BLaER1 treated with 17β-estradiol and CSF1 and Interleukin-3, amounts not matched to agents 10 nM and 100 nM (cell line): ENCODE measurements at regions not wholly inside any gene's neighbourhood (a gene's known extent, or its start where the extent isn't known, plus 50 kb on each side); places are given as distances from the start of the nearest gene placed in this dataset.

Experiments
- H3K27ac ChIP-seq, 11 experiments: shearing (Covaris generic); formaldehyde crosslinking; 2 replicates each; pipeline ENCODE4 v1.8.1; 2022
- H3K27me3 ChIP-seq, 11 experiments: shearing (Covaris generic); formaldehyde crosslinking; 2 replicates each; pipeline ENCODE4 v1.8.1; 2022
- H3K36me3 ChIP-seq, 11 experiments: shearing (Covaris generic); formaldehyde crosslinking; 2 replicates each; pipeline ENCODE4 v1.8.1; 2022
- H3K4me1 ChIP-seq, 10 experiments: shearing (Covaris generic); formaldehyde crosslinking; 2 replicates each; pipeline ENCODE4 v1.8.1; 2022
- H3K4me2 ChIP-seq, 11 experiments: shearing (Covaris generic); formaldehyde crosslinking; 2 replicates each; pipeline ENCODE4 v1.8.1; 2022
- H3K4me3 ChIP-seq, 10 experiments: shearing (Covaris generic); formaldehyde crosslinking; 2 replicates each; pipeline ENCODE4 v1.8.1; 2022
- H3K9ac ChIP-seq, 11 experiments: shearing (Covaris generic); formaldehyde crosslinking; 2 replicates each; pipeline ENCODE4 v1.8.1; 2022
- H3K9me3 ChIP-seq, 11 experiments: shearing (Covaris generic); formaldehyde crosslinking; replicated peaks in 1 of 11; 2 replicates each; pipeline ENCODE4 v1.8.1; 2022
- H4K20me1 ChIP-seq, 11 experiments: shearing (Covaris generic); formaldehyde crosslinking; 2 replicates each; pipeline ENCODE4 v1.8.1; 2022
- Cebpa-rat ChIP-seq, 11 experiments: shearing (Covaris generic); IDR thresholded peaks; 2 replicates each; pipeline ENCODE4 v1.8.1; 2022

GRCh38 chr3:8279886-8280550 is 221.6 kb upstream of the LMCD1 start:
- Histone ChIP-seq H3K27me3 (no peaks in the 10 kb centered on the region), H3K4me2 (no peak overlapping the region), H3K4me1 (peaks cover 9 to 22% (median 13%) of the 10 kb centered on the region in 10 experiments; a peak in 19 of 20 replicates), H3K9me3 (no peaks in the 10 kb centered on the region; a peak in 1 of 22 replicates), H3K4me3 (no peak overlapping the region), H4K20me1 (no peaks in the 10 kb centered on the region), H3K27ac (no peak overlapping the region), H3K36me3 (no peaks in the 10 kb centered on the region), H3K9ac (no peak overlapping the region)
- TF ChIP-seq Cebpa-rat (IDR thresholded peaks at IDR 0.05): no peak

GRCh38 chr3:8282541-8283165 is 219.0 kb upstream of the LMCD1 start:
- no peak overlapping the region for H3K4me3 ChIP-seq
- H3K9ac ChIP-seq: 0 out of 22 replicates have a peak overlapping the region, but pooled peaks of 1 of the 11 experiments have one; percentile 22
- no peaks in the 10 kb centered on the region for H3K36me3 ChIP-seq
- no peaks in the 10 kb centered on the region; a peak in 1 of 22 replicates for H3K9me3 ChIP-seq
- peak overlapping the region in 6 of 11 experiments; percentile 11 to 60 (median 46); a peak in 8 of 22 replicates for H3K27ac ChIP-seq
- no peaks in the 10 kb centered on the region for H4K20me1 ChIP-seq
- no peak for TF ChIP-seq Cebpa-rat (IDR thresholded peaks at IDR 0.05)
- H3K27me3 ChIP-seq: no peaks in the 10 kb centered on the region
- H3K4me1 ChIP-seq: peaks cover 9 to 22% (median 13%) of the 10 kb centered on the region in 10 experiments; a peak in 19 of 20 replicates
- peak overlapping the region; percentile 23 to 77 (median 36); a peak in 18 of 22 replicates for H3K4me2 ChIP-seq

GRCh38 chr3:8283193-8283592 is 218.4 kb upstream of the LMCD1 start:
- peak overlapping the region in 2 of 11 experiments; percentile 22 to 25; a peak in 1 of 22 replicates for H3K9ac ChIP-seq
- peak overlapping the region; percentile 23 to 77 (median 36); a peak in 18 of 22 replicates for H3K4me2 ChIP-seq
- no peaks in the 10 kb centered on the region for H3K36me3 ChIP-seq
- no peak for TF ChIP-seq Cebpa-rat (IDR thresholded peaks at IDR 0.05)
- no peaks in the 10 kb centered on the region for H3K27me3 ChIP-seq
- H3K27ac ChIP-seq: peak overlapping the region in 6 of 11 experiments; percentile 11 to 60 (median 46); a peak in 8 of 22 replicates
- no peaks in the 10 kb centered on the region for H4K20me1 ChIP-seq
- no peaks in the 10 kb centered on the region; a peak in 1 of 22 replicates for H3K9me3 ChIP-seq
- no peak overlapping the region for H3K4me3 ChIP-seq
- peaks cover 9 to 22% (median 13%) of the 10 kb centered on the region in 10 experiments; a peak in 19 of 20 replicates for H3K4me1 ChIP-seq

- H3K27me3 ChIP-seq: no peaks in the 10 kb centered on the region
- no peak overlapping the region for H3K4me2 ChIP-seq
- H3K36me3 ChIP-seq: no peaks in the 10 kb centered on the region
- H3K27ac ChIP-seq: no peak overlapping the region
- no peak overlapping the region for H3K9ac ChIP-seq
- no peaks in the 10 kb centered on the region; a peak in 1 of 22 replicates for H3K9me3 ChIP-seq
- peaks cover 9 to 22% (median 13%) of the 10 kb centered on the region in 10 experiments; a peak in 19 of 20 replicates for H3K4me1 ChIP-seq
- H3K4me3 ChIP-seq: no peak overlapping the region
- no peak for TF ChIP-seq Cebpa-rat (IDR thresholded peaks at IDR 0.05)
- no peaks in the 10 kb centered on the region for H4K20me1 ChIP-seq
Observed at GRCh38 chr3:8286086-8286485, 215.5 kb upstream of the LMCD1 start.

GRCh38 chr3:8286749-8287148 is 214.9 kb upstream of the LMCD1 start:
- no peak overlapping the region for H3K4me3 ChIP-seq
- no peaks in the 10 kb centered on the region for H4K20me1 ChIP-seq
- peaks cover 9 to 22% (median 13%) of the 10 kb centered on the region in 10 experiments; a peak in 19 of 20 replicates for H3K4me1 ChIP-seq
- no peak overlapping the region for H3K9ac ChIP-seq
- no peak overlapping the region for H3K4me2 ChIP-seq
- no peaks in the 10 kb centered on the region; a peak in 1 of 22 replicates for H3K9me3 ChIP-seq
- no peaks in the 10 kb centered on the region for H3K27me3 ChIP-seq
- no peak overlapping the region for H3K27ac ChIP-seq
- no peaks in the 10 kb centered on the region for H3K36me3 ChIP-seq
- TF ChIP-seq Cebpa-rat (IDR thresholded peaks at IDR 0.05): no peak

- Histone ChIP-seq H3K4me3 (no peak overlapping the region), H3K9ac (no peak overlapping the region), H3K27ac (no peak overlapping the region), H3K27me3 (no peaks in the 10 kb centered on the region), H3K4me1 (no peaks in the 10 kb centered on the region), H3K9me3 (no peaks in the 10 kb centered on the region), H3K36me3 (no peaks in the 10 kb centered on the region), H4K20me1 (no peaks in the 10 kb centered on the region), H3K4me2 (no peak overlapping the region)
- no peak for TF ChIP-seq Cebpa-rat (IDR thresholded peaks at IDR 0.05)
Observed at GRCh38 chr3:8290611-8291010, 211.0 kb upstream of the LMCD1 start.

GRCh38 chr3:8296461-8296860 is 205.2 kb upstream of the LMCD1 start:
- Histone ChIP-seq H3K9me3 (no peaks in the 10 kb centered on the region), H3K27ac (no peak overlapping the region), H3K4me3 (no peak overlapping the region), H3K4me2 (no peak overlapping the region), H4K20me1 (no peaks in the 10 kb centered on the region), H3K9ac (no peak overlapping the region), H3K4me1 (no peaks in the 10 kb centered on the region), H3K36me3 (no peaks in the 10 kb centered on the region), H3K27me3 (no peaks in the 10 kb centered on the region)
- TF ChIP-seq Cebpa-rat (IDR thresholded peaks at IDR 0.05): no peak

- TF ChIP-seq Cebpa-rat (IDR thresholded peaks at IDR 0.05): no peak
- no peaks in the 10 kb centered on the region for H3K9me3 ChIP-seq
- 0 out of 20 replicates have a peak, but pooled peaks cover 0 to 5% (median 0%) of the 10 kb centered on the region in 10 experiments for H3K4me1 ChIP-seq
- H3K4me2 ChIP-seq: no peak overlapping the region
- no peaks in the 10 kb centered on the region for H4K20me1 ChIP-seq
- no peaks in the 10 kb centered on the region for H3K27me3 ChIP-seq
- H3K27ac ChIP-seq: no peak overlapping the region
- H3K36me3 ChIP-seq: no peaks in the 10 kb centered on the region
- H3K4me3 ChIP-seq: no peak overlapping the region
- H3K9ac ChIP-seq: no peak overlapping the region
Observed at GRCh38 chr3:8298021-8298954, 203.3 kb upstream of the LMCD1 start.
